ENCODE measurements at regions not wholly inside any gene's neighbourhood (a gene's known extent, or its start where the extent isn't known, plus 50 kb on each side); places are given as distances from the start of the nearest gene placed in this dataset.
"Not testable (repeated sequence)": the region's sequence is repeated elsewhere in the genome, so short reads cannot be mapped to it uniquely, and the experiment has no call there.

DNA sequence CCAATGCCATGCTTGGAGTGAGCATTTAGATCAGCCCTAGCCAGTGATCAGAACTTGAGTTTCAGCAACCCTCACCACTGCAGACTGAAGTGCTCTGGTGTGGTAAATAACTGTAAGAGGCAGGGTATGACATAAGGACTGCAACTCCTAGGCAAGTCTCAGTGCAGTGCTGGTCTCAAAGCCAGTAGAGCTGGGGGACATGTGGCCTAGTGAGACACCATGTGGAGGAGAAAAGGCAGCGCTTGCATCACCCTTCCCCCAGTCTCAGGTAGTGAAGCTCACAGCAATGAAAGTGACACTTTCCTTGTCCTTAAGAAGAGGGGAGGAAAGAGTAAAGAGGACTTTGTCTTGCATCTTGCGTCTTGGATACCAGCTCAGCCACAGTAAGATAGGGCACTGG, 386.8 kb upstream of the POT1 start:
- intact Hi-C loops (cut with DNase I), result no loop called here
- WGBS, 2 donors, result 49 to 55% methylated on average over 2 of the region's 2 CpGs

DNA sequence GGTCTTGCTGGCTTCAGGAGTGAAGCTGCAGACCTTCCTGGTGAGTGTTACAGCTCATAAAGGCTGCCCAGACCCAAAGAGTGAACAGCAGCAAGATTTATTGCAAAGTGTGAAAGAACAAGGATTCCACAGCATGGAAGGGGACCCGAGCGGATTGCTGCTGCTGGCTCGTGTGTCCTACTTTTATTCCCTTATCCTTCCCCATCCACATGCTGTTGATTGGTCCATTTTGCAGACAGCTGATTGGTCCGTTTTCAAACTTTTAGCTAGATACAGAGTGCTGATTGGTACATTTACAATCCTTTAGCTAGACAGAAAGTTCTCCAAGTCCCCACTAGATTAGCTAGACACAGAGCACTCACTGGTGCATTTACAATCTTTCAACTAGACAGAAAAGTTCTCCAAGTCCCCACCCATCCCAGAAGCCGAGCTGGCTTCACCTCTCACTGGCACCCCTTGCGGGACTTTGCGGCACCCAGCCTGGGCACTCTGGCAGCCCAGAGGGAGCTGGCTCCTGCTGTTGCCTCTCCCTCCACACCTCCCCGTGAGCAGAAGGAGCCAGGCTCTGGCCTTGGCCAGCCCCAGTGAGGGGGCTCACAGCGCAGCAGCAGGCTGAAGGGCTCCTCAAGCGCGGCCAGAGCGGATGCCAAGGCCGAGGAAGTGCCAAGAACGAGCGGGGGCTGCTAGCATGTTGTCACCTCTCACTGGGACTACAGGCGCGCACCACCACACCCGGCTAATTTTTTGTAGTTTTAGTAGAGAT, 369.6 kb upstream of the POT1 start:
- Histone ChIP-seq H3K27me3 (no peaks in the 10 kb centered on the region), H3K4me1 (no peaks in the 10 kb centered on the region), H3K27ac (no peak overlapping the region), H3K9me3 (peaks cover 0 to 11% (median 0%) of the 10 kb centered on the region in 11 donors), H3K36me3 (no peaks in the 10 kb centered on the region), H3K4me3 (no peak overlapping the region)
- TF ChIP-seq, protein P1, sequence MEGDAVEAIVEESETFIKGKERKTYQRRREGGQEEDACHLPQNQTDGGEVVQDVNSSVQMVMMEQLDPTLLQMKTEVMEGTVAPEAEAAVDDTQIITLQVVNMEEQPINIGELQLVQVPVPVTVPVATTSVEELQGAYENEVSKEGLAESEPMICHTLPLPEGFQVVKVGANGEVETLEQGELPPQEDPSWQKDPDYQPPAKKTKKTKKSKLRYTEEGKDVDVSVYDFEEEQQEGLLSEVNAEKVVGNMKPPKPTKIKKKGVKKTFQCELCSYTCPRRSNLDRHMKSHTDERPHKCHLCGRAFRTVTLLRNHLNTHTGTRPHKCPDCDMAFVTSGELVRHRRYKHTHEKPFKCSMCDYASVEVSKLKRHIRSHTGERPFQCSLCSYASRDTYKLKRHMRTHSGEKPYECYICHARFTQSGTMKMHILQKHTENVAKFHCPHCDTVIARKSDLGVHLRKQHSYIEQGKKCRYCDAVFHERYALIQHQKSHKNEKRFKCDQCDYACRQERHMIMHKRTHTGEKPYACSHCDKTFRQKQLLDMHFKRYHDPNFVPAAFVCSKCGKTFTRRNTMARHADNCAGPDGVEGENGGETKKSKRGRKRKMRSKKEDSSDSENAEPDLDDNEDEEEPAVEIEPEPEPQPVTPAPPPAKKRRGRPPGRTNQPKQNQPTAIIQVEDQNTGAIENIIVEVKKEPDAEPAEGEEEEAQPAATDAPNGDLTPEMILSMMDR (IDR thresholded peaks at IDR 0.05), result no peak
- DNase-seq (no peak), ATAC-seq (no peak)
- intact Hi-C loops (cut with DNase I), result no loop called here
- 93% methylated on average over 18 of the region's 18 CpGs for WGBS, 2 donors

More for the DNA sequence above, 386.8 kb upstream of the POT1 start:
- H3K4me1 ChIP-seq, result no peaks in the 10 kb centered on the region
- H3K27ac ChIP-seq, result no peak overlapping the region
- peaks cover 0 to 8% (median 0%) of the 10 kb centered on the region in 11 donors for H3K9me3 ChIP-seq
- no peak for DNase-seq
- peak in 1 of 8 donors; percentile 22 for ATAC-seq
- H3K4me3 ChIP-seq, result no peak overlapping the region
- TF ChIP-seq, protein P1 (IDR thresholded peaks at IDR 0.05), result no peak
- H3K36me3 ChIP-seq, result no peaks in the 10 kb centered on the region
- no peaks in the 10 kb centered on the region for H3K27me3 ChIP-seq

DNA sequence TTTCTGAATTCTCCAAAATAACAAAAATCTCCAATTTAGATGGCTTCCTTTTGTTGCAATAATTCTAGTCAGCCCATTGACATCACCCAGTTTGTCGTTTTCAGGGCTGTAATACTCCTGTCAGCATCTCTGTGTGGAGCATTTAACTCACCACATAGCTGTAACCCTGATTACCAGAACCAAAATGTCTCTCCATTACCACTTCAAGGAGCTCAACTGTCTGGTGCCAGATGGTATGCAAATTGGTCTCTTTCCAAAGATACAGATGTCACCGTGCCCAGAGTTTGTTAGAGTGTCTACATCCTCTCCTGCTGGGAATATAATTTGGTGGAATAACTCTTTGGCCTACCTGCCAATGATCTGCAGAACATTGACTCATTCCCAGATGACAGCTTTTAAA, 350.3 kb upstream of the POT1 start:
- no peak for DNase-seq
- no peaks in the 10 kb centered on the region for H3K36me3 ChIP-seq
- TF ChIP-seq, protein P1 (IDR thresholded peaks at IDR 0.05), result no peak
- H3K9me3 ChIP-seq, result peaks cover 0 to 6% (median 0%) of the 10 kb centered on the region in 11 donors
- H3K27ac ChIP-seq, result no peak overlapping the region
- H3K27me3 ChIP-seq, result no peaks in the 10 kb centered on the region
- intact Hi-C loops (cut with DNase I), result no loop called here
- WGBS, 2 donors, result 17 to 28% methylated on average over 2 of the region's 2 CpGs
- no peak for ATAC-seq
- H3K4me3 ChIP-seq, result no peak overlapping the region
- no peaks in the 10 kb centered on the region for H3K4me1 ChIP-seq

DNA sequence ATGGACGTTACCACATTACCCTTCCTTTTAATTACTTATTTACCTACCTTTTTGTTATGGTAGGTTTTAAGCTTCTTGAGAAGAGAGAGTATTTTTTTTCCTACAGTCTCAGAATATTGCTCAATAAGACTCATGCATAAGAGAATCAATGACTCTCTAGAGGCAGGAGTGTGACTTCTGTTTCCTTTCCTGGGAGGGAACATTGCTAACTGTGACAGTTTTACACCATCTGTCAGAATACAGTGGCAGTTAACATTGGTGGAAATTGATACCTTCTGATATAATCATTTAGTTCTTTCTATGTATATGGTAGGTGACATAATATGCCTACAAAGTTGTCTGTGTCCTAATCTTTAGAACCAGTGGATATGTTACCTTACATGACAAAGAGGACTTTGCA, 348.7 kb upstream of the POT1 start:
- DNase-seq (no peak), ATAC-seq (no peak)
- intact Hi-C loops (cut with DNase I), result no loop called here
- no peak overlapping the region for H3K4me3 ChIP-seq
- H3K27ac ChIP-seq, result no peak overlapping the region
- 67 to 76% methylated on average over 1 of the region's 1 CpG for WGBS, 2 donors
- H3K36me3 ChIP-seq, result no peaks in the 10 kb centered on the region
- TF ChIP-seq, protein P1 (IDR thresholded peaks at IDR 0.05), result no peak
- no peaks in the 10 kb centered on the region for H3K4me1 ChIP-seq
- peaks cover 0 to 12% (median 0%) of the 10 kb centered on the region in 11 donors for H3K9me3 ChIP-seq
- no peaks in the 10 kb centered on the region for H3K27me3 ChIP-seq

DNA sequence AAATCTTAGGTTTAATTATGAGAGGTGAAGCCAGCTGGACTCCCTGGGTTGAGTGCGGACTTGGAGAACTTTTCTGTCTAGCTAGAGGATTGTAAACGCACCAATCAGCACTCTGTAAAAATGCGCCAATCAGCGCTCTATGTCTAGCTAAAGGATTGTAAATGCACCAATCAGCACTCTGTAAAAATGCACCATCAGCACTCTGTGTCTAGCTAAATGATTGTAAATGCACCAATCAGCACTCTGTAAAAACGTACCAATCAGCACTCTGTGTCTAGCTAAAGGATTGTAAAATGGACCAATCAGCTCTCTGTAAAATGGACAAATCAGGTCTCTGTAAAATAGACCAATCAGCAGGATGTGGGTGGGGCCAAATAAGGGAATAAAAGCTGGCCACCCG, 345.1 kb upstream of the POT1 start:
- ATAC-seq; H3K36me3 ChIP-seq; H3K4me1 ChIP-seq; DNase-seq; H3K27me3 ChIP-seq; H3K9me3 ChIP-seq; intact Hi-C loops (cut with DNase I); H3K27ac ChIP-seq; H3K4me3 ChIP-seq: not testable (repeated sequence)
- 94 to 95% methylated on average over 6 of the region's 6 CpGs for WGBS, 2 donors

DNA sequence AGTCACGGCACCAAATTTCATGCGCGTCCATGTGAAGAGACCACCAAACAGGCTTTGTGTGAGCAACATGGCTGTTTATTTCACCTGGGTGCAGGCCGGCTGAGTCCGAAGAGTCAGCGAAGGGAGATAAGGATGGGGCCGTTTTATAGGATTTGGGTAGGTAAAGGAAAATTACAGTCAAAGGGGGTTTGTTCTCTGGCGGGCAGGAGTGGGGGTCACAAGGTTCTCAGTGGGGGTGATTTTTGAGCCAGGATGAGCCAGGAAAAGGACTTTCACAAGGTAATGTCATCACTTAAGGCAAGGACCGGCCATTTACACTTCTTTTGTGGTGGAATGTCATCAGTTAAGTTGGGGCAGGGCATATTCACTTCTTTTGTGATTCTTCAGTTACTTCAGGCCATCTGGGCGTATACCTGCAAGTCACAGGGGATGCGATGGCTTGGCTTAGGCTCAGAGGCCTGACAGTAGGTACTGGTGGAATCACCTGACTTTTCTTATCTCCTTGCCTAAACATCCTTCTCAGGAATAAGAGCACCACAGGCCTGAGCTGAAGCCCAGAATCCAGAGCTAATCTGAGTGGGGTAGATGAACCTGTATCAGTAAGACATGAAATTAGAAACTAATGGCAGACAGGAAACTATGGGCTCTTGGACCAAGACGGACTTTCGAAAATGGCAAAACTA, 334.7 kb upstream of the POT1 start:
- DNase-seq; H3K4me1 ChIP-seq; H3K4me3 ChIP-seq; H3K9me3 ChIP-seq; ATAC-seq; H3K27me3 ChIP-seq; H3K27ac ChIP-seq; intact Hi-C loops (cut with DNase I); H3K36me3 ChIP-seq: not testable (repeated sequence)
- WGBS, 2 donors, result 93 to 95% methylated on average over 13 of the region's 13 CpGs

DNA sequence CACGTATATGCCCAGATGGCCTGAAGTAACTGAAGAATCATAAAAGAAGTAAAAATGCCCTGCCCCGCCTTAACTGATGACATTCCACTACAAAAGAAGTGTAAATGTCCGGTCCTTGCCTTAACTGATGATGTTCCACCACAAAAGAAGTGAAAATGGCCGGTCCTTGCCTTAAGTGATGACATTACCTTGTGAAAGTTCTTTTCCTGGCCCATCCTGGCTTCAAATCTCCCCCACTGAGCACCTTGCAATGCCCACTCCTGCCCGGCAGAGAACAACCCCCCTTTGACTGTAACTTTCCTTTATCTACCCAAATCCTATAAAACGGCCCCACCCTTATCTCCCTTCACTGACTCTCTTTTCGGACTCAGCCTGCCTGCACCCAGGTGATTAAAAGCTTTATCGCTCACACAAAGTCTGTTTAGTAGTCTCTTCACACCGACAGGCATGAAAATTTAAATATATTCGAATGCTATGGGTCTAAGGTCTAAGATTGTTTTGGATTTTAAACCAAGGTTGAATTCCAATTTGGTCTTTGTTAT, 329.3 kb upstream of the POT1 start:
- WGBS, 2 donors, result 71 to 78% methylated on average over 10 of the region's 10 CpGs
- H3K4me3 ChIP-seq; H3K27ac ChIP-seq; H3K27me3 ChIP-seq; intact Hi-C loops (cut with DNase I); H3K4me1 ChIP-seq; DNase-seq; H3K36me3 ChIP-seq; H3K9me3 ChIP-seq; ATAC-seq: not testable (repeated sequence)

All from heart right ventricle (tissue), 16 donors.